VCaP (cell line): ENCODE measurements at regions not wholly inside any gene's neighbourhood (a gene's known extent, or its start where the extent isn't known, plus 50 kb on each side); places are given as distances from the start of the nearest gene placed in this dataset.

Experiments
- H3K27ac ChIP-seq: fragments of 450-650 bp; 2 replicates; pipeline ENCODE4 v1.5.1; 2017
- CTCF ChIP-seq: fragments of 450-650 bp; conservative IDR thresholded peaks from 2 replicates; pipeline ENCODE4 v1.5.1; 2017; ENCODE audit warnings: mild to moderate bottlenecking, moderate library complexity

GRCh38 chrX:8851231-8851886, 50.2 kb upstream of the FAM9A start:
- no peak for TF ChIP-seq CTCF

More at GRCh38 chrX:8851231-8851886, 50.2 kb upstream of the FAM9A start:
- no peak overlapping the region for H3K27ac ChIP-seq
